SW480 (cell line): ENCODE measurements at regions not wholly inside any gene's neighbourhood (a gene's known extent, or its start where the extent isn't known, plus 50 kb on each side); places are given as distances from the start of the nearest gene placed in this dataset.

Experiments used
- DNase-seq: peaks from one replicate; pipeline ENCODE4 v3.0.0-alpha.2; 2016; ENCODE audit warnings: low spot score

GRCh38 chr10:130801276-130801675 is 510.2 kb downstream of the TCERG1L start:
- no peak for DNase-seq

- DNase-seq: no peak
These were observed 509.7 kb downstream of the TCERG1L start for GRCh38 chr10:130801784-130802183.

GRCh38 chr10:130802301-130802700 is 509.2 kb downstream of the TCERG1L start:
- no peak for DNase-seq

- no peak for DNase-seq
These were observed 507.2 kb downstream of the TCERG1L start for GRCh38 chr10:130804281-130804680.

GRCh38 chr10:130804778-130805634 is 506.5 kb downstream of the TCERG1L start:
- DNase-seq: no peak

- no peak for DNase-seq
These were observed 505.9 kb downstream of the TCERG1L start for GRCh38 chr10:130805635-130806030.

GRCh38 chr10:130806426-130806825 is 505.1 kb downstream of the TCERG1L start:
- DNase-seq: no peak

GRCh38 chr10:130807096-130807495 is 504.4 kb downstream of the TCERG1L start:
- no peak for DNase-seq

- DNase-seq: peak; percentile 21
These were observed 503.8 kb downstream of the TCERG1L start for GRCh38 chr10:130807721-130808120.

- DNase-seq: no peak
These were observed 503.3 kb downstream of the TCERG1L start for GRCh38 chr10:130808243-130808642.

- DNase-seq: no peak
These were observed 502.8 kb downstream of the TCERG1L start for GRCh38 chr10:130808686-130809085.

GRCh38 chr10:130809181-130809580 is 502.3 kb downstream of the TCERG1L start:
- no peak for DNase-seq

- peak; percentile 83 for DNase-seq
These were observed 501.6 kb downstream of the TCERG1L start for GRCh38 chr10:130809761-130810515.

GRCh38 chr10:130810856-130811255 is 500.7 kb downstream of the TCERG1L start:
- peak; percentile 56 for DNase-seq

GRCh38 chr10:130812381-130813148 is 499.0 kb downstream of the TCERG1L start:
- DNase-seq: no peak

- DNase-seq: no peak
These were observed 496.9 kb downstream of the TCERG1L start for GRCh38 chr10:130814610-130815009.

- no peak for DNase-seq
These were observed 495.2 kb downstream of the TCERG1L start for GRCh38 chr10:130816116-130816901.

- DNase-seq: no peak
These were observed 494.4 kb downstream of the TCERG1L start for GRCh38 chr10:130817046-130817624.

- DNase-seq: no peak
These were observed 493.8 kb downstream of the TCERG1L start for GRCh38 chr10:130817674-130818073.

GRCh38 chr10:130820880-130821482 is 490.5 kb downstream of the TCERG1L start:
- DNase-seq: peak; percentile 5
